ENCODE measurements at regions not wholly inside any gene's neighbourhood (a gene's known extent, or its start where the extent isn't known, plus 50 kb on each side); places are given as distances from the start of the nearest gene placed in this dataset.

DNA sequence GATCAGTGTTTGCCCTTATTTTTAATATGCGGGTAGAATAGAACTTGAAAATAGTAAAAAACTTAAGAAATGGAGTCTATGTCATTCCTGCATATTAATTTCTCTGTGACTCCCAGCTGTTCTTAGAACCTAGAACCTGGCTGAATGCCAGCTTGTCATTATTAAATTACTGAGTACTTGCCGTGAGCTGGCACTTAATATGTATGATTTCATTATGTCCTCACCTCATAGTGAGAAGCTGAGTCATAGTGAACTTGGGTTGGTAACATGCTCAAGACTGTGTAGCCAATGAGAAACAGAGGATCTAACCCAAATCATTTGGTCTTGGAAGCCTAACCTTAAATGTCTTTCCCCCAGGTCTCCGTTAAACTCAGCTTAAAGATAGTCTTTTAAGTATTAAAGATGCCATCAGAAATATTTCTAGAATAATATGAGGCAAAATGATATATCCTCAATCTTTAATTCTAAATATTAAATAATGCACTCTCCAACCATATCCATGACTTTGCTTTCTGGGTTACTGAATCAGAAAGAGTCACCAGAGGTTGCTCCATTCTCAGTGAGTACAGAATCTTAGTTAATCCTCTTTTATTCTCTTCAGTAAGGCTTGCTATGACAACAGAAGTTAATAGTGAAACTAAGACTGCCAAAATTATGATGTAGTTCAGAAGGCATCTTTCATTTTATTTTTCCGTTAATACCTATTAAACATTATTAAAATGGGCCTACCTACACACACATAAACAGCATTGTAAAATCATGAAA lies 58.6 kb upstream of the TLL1 start:
- TF ChIP-seq, protein P1, sequence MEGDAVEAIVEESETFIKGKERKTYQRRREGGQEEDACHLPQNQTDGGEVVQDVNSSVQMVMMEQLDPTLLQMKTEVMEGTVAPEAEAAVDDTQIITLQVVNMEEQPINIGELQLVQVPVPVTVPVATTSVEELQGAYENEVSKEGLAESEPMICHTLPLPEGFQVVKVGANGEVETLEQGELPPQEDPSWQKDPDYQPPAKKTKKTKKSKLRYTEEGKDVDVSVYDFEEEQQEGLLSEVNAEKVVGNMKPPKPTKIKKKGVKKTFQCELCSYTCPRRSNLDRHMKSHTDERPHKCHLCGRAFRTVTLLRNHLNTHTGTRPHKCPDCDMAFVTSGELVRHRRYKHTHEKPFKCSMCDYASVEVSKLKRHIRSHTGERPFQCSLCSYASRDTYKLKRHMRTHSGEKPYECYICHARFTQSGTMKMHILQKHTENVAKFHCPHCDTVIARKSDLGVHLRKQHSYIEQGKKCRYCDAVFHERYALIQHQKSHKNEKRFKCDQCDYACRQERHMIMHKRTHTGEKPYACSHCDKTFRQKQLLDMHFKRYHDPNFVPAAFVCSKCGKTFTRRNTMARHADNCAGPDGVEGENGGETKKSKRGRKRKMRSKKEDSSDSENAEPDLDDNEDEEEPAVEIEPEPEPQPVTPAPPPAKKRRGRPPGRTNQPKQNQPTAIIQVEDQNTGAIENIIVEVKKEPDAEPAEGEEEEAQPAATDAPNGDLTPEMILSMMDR (IDR thresholded peaks at IDR 0.05): no peak
- TF ChIP-seq POLR2A (IDR thresholded peaks at IDR 0.05; ENCODE audit: low read depth) (no peak), POLR2AphosphoS5 (IDR thresholded peaks at IDR 0.05) (no peak), EP300 (IDR thresholded peaks at IDR 0.05) (no peak)
